H1 (cell line): ENCODE measurements at regions not wholly inside any gene's neighbourhood (a gene's known extent, or its start where the extent isn't known, plus 50 kb on each side); places are given as distances from the start of the nearest gene placed in this dataset.

ENCODE experiments used
- ATF3 ChIP-seq: IDR thresholded peaks from 2 replicates; pipeline ENCODE4 v1.6.1; 2011; ENCODE audit warnings: low read depth, mild to moderate bottlenecking, low read length; ENCODE audit not compliant: insufficient read depth
- BCL11A ChIP-seq, 2 experiments: IDR thresholded peaks; one replicate each; pipeline ENCODE4 v1.6.1; 2011; ENCODE audit warnings: low read depth in 2 of 2, low read length in 2 of 2, mild to moderate bottlenecking in 2 of 2
- CEBPB ChIP-seq: IDR thresholded peaks from 2 replicates; pipeline ENCODE4 v1.6.1; 2012; ENCODE audit warnings: low read depth, low read length
- CTCF ChIP-seq, 3 experiments: IDR thresholded peaks; 1 replicate in 2 of 3; 2 replicates in 1 of 3; pipeline versions ENCODE4 v1.5.1 to v1.6.1; 2011; ENCODE audit warnings: low read length in 3 of 3, mild to moderate bottlenecking in 3 of 3, inconsistent platforms in 2 of 3, low read depth in 1 of 3, moderate library complexity in 1 of 3; ENCODE audit not compliant: insufficient read depth in 1 of 3; ENCODE audit errors: control extremely low read depth in 1 of 3
- EP300 ChIP-seq, 2 experiments: IDR thresholded peaks; 1 replicate in 1 of 2; 2 replicates in 1 of 2; pipeline ENCODE4 v1.6.1; 2011 to 2012; ENCODE audit warnings: low read depth in 2 of 2, low read length in 2 of 2, mild to moderate bottlenecking in 2 of 2, borderline replicate concordance in 1 of 2, inconsistent platforms in 1 of 2, moderate library complexity in 1 of 2
- EZH2 ChIP-seq: fragments of 200-600 bp; sonication (generic); IDR thresholded peaks from 2 replicates; pipeline ENCODE4 v1.7.1; 2012; ENCODE audit warnings: low read depth, mild to moderate bottlenecking, moderate library complexity, low read length, inconsistent platforms; ENCODE audit not compliant: severe bottlenecking
- POLR2A ChIP-seq, 2 experiments: IDR thresholded peaks; 1 replicate in 1 of 2; 2 replicates in 1 of 2; pipeline ENCODE4 v1.6.1; 2011; ENCODE audit warnings: low read depth in 2 of 2, low read length in 2 of 2, mild to moderate bottlenecking in 2 of 2; ENCODE audit errors: control extremely low read depth in 1 of 2
- TAF1 ChIP-seq: IDR thresholded peaks from 2 replicates; pipeline ENCODE4 v1.6.1; 2011; ENCODE audit warnings: mild to moderate bottlenecking, low read depth, low read length
- YY1 ChIP-seq: IDR thresholded peaks from 2 replicates; pipeline ENCODE4 v1.6.1; 2011; ENCODE audit warnings: low read depth, mild to moderate bottlenecking, low read length

- TF ChIP-seq CTCF (IDR thresholded peaks at IDR 0.05; ENCODE audit: control extremely low read depth in 1 of 3, insufficient read depth in 1 of 3, low read depth in 1 of 3, low read length in 3 of 3) (no peak), POLR2A (IDR thresholded peaks at IDR 0.05; ENCODE audit: control extremely low read depth in 1 of 2, low read depth in 2 of 2, low read length in 2 of 2) (no peak), EZH2 (no peak), BCL11A (IDR thresholded peaks at IDR 0.05; ENCODE audit: low read depth in 2 of 2, low read length in 2 of 2) (no peak), YY1 (no peak), EP300 (IDR thresholded peaks at IDR 0.05; ENCODE audit: borderline replicate concordance in 1 of 2, low read depth in 2 of 2, low read length in 2 of 2) (no peak), CEBPB (no peak), ATF3 (no peak), TAF1 (no peak)
Measured at GRCh38 chr10:52424341-52424740, 110.3 kb downstream of the DKK1 start.
